GM21423 (cell line): ENCODE measurements at regions not wholly inside any gene's neighbourhood (a gene's known extent, or its start where the extent isn't known, plus 50 kb on each side); places are given as distances from the start of the nearest gene placed in this dataset.

Experiments used
- ATAC-seq: cut with Tn5 transposase; IDR thresholded peaks from one replicate; pipeline ENCODE4 v1.9.1; 2021; ENCODE audit warnings: mild to moderate bottlenecking, moderate library complexity; ENCODE audit not compliant: unreplicated experiment

DNA sequence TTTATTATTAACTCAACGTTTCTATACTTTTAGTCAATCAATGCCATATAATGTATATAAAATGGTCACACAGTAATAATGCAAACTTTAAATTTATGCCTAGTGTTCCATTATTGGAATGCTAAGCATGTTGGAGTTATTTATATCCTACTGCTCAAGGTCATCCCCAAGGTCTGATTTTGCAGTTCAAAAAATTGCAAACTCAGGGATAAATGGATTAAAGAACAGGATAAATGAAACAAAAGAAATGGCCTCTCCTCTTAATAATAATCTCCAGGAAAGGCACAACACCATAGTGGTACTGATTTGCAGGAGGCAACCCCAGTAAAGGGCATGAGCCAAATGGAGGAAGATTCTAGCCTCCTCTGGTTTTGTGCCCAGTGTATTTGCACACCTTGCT, 436.4 kb downstream of the EPHA4 start:
- ATAC-seq = no peak

DNA sequence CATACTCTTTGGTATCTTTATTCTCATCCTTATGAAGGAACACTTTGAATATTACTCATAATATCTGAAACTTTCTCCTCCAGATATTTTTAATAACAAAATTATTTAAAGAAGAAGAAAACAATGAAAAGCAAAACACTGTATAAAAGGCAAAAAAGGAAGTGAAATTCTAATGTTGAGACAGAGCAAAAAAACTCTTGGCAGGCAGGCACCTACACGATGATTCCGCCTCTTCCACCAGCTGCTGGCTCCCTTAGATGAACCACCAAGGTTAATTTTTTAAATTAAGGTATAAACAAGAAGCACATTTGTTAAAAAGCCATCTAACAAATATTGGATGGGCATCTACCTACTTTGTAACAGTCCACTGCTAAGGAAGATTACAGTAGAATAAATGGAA, 434.7 kb downstream of the EPHA4 start:
- ATAC-seq = peak; percentile 37

DNA sequence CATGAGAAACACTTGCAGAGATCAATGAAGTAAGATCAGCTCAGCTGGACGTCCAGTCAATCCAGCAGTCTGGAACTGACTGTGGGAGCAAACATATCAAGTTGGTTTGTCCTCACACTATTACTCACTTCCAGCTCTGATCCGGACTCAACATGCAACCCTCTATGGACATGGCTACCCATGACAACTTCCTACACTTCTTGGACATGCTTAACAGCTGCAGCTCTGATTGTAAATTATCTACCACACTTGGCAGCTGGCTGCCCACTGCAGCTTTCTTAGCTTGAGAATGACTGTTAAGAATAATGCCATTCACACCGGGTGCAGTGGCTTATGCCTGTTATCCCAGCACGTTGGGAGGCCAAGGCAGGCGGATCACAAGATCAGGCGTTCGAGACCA, 429.8 kb downstream of the EPHA4 start:
- no peak for ATAC-seq

DNA sequence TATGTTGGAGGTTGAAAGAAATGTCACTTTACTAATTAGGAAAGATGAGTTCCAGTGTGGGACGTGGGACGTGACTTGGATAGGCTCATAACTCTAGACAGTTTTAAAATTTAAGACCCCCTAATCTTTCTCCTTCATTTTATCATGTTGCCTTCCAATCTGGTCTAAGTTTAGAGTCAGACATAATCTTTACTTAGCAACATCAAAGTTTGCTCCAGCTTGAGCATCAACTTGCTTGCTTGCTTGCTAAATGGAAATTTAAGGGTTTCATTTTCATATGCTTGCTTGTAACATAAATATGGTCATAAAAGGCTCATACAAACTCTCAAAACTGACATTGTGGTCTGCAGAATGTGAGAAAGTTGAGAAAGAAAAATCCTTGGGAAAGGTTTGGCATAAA, 428.9 kb downstream of the EPHA4 start:
- ATAC-seq = no peak

DNA sequence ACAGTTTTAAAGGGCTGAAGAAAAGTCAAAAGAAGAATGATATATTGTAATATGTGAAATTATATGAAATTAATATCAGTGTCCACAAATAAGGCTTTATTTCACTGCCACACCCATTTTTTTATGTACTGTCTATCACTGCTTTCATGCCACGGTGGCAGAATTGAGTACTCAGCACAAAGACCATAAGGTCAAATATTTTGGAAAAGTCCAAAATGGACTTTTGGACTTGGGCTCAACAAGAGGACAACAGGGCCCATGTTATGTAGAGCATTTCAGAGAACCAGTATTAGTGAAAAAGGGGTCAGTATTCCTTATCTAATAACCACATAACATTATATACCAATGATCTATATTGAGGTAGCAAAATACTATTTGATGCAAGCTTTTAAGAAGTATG, 427.2 kb downstream of the EPHA4 start:
- no peak for ATAC-seq

DNA sequence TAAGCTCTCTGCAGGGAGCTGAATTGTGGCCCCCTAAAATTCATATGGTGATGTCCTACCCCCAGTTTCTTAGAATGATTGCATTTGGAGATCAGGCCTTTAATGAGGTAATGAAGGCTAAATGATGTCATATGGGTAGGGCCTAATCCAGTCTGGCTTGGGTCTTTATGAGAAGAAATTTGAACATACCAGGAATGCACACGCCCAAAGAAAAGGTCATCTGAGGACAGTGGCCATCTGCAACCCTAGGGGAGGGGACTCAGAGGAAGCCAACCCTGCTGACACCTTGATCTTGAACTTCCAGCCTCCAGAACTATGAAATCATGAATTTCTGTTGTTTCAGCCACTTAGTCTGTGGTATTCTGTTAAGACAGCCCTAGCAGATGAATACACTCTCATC, 426.7 kb downstream of the EPHA4 start:
- no peak for ATAC-seq

DNA sequence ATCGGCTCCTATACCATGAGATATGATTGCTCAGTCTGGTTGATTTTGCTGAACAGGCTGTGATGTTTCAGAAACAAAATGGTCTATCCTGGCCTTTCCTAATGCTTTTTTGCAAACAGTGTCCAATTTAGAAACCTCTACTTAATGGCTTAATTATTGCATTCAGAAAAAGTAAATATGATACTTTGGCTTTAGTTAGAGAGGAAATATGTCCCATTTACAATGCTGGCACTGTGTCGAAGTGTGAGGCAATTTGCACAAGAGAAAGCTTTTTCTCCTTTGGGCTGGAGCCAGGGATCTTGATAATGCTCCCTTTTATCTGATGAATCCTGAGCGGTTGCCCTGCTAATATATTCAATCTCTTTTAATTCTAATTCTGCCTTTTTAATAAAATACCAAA, 418.9 kb downstream of the EPHA4 start:
- no peak for ATAC-seq

DNA sequence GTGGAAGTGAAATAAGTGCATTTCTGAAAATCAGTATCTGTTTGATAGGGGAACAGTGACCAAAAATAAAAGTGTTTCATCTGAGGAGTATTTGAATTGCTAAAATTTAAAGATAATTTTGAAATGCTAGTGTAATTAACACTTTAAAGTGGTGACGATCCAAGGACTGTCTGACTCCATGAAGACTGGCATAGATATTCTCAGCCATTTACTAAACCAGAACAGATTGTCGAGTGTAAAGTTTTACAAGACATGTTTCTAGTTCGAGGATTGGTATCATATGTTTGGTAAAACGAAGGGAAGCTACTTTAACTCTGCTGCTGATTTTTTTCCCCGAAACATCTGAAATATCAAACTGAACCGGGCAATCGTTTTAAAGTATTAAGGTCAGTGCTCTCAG, 417.9 kb downstream of the EPHA4 start:
- no peak for ATAC-seq

DNA sequence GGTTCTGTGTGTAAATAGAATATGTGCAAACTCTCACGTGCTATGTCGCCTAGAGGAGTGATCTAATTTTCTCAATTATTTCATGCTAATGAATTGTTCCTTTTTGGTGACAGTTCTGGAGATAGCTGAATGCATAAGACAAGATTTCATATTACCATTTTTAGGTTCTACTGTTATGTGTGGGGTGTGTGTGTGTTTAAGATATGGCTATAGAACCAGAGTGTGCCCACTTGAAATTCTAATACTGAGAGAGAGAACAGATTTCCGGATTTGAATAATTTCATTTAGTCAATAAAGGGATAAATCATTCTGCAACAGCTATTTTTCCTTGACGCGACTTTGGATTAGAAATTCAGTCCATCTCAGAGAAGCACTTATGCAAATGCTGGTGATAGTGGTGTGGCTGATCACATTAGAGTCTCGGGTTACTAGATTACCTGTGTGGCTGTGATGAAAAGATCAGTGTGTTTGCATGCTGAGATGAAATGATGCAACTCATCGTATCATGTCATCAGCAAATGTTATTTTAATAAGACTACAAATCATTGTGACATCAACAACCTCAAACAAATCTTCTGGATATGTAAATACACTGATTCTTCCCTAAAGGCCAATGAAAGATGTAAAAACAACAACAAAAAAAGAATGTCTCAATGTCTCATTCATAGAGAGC, 415.9 kb downstream of the EPHA4 start:
- ATAC-seq = no peak

DNA sequence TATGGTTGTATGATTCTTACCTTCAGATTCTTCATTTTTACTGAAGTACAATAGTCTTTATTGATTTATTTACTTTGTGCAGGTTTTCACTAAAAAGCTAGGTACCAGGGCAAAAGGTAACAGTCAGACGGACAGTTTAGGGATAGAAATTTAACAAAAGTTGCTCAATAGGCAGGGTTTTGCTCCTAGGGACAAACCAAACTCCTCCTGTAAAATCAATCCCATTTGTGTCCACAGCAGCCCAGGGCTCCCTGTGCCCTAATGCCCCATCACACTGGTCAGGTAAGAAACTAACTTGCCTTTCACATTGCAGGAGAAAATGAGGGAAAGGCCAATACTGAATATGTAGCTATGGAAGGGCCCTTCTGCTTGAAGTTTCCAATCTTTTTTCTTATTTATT, 410.9 kb downstream of the EPHA4 start:
- no peak for ATAC-seq

DNA sequence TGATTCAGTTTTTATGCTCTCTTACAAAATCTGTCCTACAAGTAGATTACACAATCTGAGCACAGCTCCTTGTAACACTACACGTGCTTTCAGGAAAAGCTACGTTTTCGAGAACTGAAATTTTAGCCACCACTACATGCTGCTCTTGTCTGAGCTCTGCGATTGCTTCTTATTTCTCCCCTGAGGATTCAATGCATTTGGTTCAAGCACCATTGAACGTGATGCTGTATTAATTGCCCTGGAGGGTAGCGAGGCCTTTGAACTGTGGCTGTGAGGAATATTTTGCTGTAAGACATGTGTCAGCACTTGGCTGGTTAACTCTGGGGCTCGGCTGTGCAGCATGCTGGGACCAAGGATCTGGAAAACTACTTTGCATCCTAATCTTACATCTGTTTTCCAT, 405.8 kb downstream of the EPHA4 start:
- ATAC-seq = no peak

DNA sequence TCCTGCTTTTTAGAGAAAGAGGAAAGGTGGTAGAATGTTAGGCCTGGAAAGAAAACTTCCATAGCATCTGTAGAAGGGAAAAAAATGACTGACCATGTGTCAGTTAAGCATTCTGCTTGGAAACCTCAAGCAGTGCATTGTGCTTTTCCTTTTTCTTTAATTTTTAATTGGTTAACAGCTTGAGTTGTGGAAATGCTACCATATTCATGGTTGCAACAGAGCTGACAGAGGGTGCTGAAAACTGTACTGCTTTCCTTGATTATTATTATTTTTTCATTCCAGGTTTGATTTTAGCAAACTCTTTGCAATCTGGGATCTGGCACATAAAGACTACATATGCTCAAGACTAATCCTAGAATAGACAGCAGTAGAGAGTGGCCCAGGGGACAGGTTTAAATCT, 404.5 kb downstream of the EPHA4 start:
- ATAC-seq = no peak

DNA sequence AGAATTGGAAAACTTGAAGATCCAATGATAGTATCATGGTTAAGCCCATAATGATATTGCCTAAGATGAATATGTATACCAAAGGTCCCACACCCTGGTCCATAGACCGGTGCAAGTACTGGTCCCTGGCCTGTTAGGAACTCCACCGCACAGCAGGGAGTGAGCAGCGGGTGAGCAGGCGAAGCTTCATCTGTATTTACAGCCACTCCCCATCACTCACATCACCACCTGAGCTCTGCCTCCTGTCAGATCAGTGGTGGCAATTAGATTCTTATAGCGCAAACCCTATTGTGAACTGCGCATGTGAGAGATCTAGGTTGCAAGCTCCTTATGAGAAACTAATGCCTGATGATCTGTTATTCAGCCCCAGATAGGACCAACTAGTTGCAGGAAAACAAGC, 402.4 kb downstream of the EPHA4 start:
- ATAC-seq = no peak

DNA sequence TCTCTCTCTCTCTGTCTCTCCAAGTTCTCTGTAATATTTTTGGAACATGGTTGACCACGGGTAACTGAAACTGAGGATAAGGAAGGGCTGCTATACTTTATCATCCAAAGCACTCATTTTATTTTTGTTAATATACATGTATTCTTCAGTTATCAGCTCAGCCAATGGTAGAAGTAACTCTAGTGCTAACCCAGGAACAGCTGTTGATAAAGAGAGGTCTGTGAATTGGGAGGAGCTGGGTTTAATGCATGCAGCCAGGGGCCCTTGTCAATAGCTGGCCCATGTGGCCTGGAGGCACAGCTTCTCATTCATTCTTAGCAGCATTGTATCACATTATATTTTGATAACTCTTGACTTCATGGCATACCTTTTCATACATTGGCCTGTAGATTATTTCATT, 401.6 kb downstream of the EPHA4 start:
- ATAC-seq = no peak

DNA sequence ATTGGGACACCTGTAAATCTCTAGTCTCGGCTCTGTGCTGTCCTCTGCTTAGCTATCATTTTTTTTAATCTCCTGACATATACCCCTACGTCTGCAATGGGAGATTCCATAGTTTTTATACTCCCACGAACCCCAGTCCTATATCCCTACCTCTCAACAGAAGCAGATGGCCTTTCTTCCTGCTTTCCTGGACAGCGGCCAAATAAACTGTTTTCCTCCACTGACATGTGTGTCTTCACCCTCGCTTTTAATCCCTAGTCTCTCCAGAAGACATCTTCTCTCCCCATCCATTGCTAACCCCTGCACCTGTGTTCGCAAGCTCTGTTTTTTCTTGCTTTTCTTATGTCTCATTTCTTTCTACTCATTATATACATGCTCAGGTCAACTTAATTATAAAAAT, 395.4 kb downstream of the EPHA4 start:
- no peak for ATAC-seq

DNA sequence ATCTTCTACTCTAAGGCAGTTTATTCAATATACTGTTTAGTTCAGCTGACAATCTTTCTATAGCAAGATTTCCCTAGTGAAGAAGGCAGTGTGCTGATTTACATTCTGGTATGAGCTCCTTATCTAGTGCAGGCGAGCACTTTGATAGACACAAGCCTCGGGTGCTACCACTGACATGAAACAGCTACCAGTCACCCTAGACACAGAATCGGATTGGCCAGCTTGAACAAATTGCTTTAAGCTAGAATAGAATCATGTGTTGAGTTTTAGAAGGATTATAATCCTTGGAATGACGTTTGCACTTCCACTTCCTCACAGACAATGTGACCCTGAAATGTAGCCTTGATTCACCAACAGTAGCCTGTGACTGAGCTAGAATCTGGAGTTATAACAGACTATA, 394.0 kb downstream of the EPHA4 start:
- ATAC-seq = no peak

DNA sequence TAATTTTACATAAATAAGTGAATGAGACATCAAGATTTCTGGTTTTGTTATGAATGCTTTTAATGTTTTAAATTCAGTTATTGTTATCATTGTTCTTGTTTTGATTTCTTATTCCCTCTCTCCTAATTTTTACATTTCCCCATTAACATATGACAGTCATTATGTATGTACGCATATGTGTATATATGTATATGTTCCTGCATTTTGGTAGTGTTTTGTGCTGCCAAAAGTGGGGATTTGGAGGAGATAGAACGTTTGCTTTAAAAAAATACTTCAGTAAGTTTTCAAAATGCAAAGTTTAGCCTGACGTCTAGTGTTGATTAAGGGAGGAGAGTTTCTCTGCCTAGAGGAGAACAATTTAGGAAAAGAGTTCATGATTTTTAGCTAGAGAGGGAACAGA, 385.2 kb downstream of the EPHA4 start:
- ATAC-seq = no peak

DNA sequence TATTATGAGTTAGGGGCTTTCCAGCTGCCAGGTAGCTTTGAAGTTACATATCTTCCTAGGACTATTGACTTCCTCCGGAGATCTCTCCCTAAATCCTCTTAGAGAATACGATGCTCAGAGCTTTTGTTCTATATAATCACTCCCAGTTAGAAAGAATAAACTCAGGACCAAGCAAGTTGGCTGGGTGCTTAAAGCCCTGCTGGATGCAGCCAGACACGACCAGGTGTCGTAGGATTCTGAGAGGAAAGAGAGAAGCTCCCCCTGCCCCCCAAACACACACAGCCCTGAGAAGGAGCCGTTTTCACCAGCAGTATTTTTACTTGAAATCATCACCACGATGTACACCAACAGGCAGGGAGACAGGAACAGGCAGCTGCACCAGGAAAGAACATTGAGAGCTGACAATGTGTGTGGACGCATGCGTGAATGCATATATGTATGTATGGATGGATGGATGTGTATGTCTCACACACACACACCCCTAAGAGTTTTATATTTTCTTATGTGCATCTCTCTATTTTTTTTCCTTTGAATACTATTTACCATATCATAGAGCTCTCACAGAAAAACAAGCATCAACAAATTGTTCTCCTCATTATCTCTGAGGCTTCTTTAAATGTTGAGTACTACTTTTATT, 382.6 kb downstream of the EPHA4 start:
- ATAC-seq = no peak

DNA sequence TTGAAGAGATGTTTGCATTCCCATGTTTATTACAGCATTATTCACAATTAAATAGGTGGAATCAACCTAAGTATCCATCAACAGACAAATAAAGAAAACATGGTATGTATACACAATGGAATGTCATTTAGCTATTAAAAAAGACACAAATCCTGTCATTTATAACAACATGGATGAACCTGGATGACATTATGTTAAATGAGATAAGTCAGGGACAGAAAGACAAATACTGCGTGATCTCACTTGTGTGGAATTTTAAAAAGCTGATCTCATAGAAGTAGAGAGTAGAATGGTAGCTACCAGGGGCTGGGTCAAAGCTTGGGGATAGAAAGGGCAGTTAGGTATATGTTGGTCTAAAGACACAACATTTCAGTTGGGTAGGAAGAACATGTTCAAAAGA, 376.3 kb downstream of the EPHA4 start:
- ATAC-seq = no peak

DNA sequence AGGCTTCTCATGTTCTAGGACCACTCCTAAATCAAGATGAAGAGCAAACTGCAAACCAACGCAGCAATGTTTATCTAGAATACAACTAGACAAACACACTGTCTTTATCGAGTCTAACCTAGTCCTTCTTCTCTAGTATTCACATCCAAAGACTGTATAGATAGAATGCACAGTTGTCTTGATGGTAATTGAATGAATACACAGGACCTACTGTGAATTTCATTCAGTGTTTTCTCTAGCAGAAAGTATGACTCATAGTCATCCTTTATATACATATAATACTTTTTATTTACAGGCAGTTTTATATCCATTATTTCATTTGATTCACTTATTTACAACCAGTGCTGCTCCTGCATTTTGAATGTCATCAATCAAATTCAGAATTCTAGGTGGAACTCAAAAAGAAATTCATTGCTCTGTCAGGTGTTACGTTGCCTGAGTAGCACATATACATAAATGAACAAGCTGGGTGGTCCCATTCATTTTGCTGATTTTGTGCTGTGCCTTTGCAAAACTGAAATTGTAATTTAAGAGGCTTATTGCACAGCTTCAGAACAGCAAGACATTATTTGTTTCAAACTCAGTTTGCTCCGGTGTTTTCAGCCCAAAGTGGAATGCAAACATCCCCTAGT, 374.8 kb downstream of the EPHA4 start:
- no peak for ATAC-seq

DNA sequence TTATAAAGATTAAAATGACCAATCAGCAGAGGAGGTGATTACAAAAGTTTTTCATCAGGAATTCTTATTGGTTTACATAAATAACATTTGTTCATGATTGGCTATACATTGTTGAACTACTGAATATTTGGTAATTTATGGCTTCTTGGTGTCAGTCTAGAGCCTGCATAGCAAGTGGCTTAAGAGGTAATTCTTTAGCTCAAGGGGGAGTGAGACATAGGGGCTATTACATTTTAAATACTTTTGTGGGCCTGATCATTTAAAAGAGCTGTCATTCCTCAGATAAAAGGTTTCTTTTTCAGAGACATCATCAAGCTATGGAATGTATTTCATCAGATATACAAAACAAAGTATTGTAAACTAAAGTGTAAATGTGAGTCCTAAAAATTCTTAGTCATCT, 373.8 kb downstream of the EPHA4 start:
- no peak for ATAC-seq

DNA sequence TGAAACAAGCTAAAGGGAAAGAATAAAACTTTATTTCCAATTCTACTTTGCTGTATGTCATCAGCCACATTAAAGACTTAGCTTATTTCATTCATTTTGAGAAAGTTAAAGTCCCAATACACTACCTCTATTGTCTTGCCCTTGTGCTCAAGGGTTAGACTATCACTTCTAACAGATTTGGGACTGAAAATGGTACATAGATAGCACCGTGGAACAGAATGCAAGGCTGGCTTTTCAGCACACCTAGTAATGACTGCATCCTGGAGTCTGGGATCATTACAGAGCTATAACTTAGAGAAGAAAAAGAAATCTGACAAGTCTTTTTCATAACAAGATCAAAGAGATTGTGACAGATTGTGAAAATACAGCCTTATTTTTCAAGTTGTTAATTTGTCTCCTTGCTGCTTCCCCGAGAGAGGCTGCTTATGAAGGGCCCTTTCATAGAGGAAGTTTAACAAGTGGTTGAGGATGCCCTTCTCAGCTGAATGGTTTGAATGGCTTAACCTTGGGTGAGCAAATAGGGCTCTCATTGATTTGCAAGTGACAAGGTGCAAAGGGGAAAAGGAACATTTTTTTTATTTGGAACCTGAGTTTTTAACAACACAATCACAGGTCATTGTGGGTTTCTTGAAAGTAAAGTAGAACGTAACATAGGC, 371.8 kb downstream of the EPHA4 start:
- no peak for ATAC-seq
